IPS DF 6.9 (cell line): ENCODE measurements at regions not wholly inside any gene's neighbourhood (a gene's known extent, or its start where the extent isn't known, plus 50 kb on each side); places are given as distances from the start of the nearest gene placed in this dataset.
"Not testable (repeated sequence)": the region's sequence is repeated elsewhere in the genome, so short reads cannot be mapped to it uniquely, and the experiment has no call there.

Experiments used
- DNase-seq: peaks from one replicate; pipeline ENCODE4 v3.0.0-alpha.2; 2013; ENCODE audit warnings: low read depth, low spot score
- H3K27ac ChIP-seq: one replicate; pipeline ENCODE4 v1.5.1; 2013; ENCODE audit warnings: low read length, control low read depth
- H3K27me3 ChIP-seq: 2 replicates; pipeline ENCODE4 v1.6.1; 2013; ENCODE audit warnings: mild to moderate bottlenecking, low read length; ENCODE audit not compliant: control insufficient read depth, insufficient read depth
- H3K36me3 ChIP-seq: 2 replicates; pipeline ENCODE4 v1.6.1; 2013; ENCODE audit warnings: low read length; ENCODE audit not compliant: control insufficient read depth, insufficient read depth
- H3K4me1 ChIP-seq: 2 replicates; pipeline ENCODE4 v1.6.1; 2013; ENCODE audit warnings: low read length; ENCODE audit not compliant: control insufficient read depth, insufficient read depth
- H3K4me3 ChIP-seq: 2 replicates; pipeline ENCODE4 v1.5.1; 2013; ENCODE audit warnings: mild to moderate bottlenecking, low read length
- H3K9me3 ChIP-seq: 2 replicates; pipeline ENCODE4 v1.6.1; 2013; ENCODE audit warnings: low read length, inconsistent platforms; ENCODE audit not compliant: control insufficient read depth, insufficient read depth
- WGBS: extraction: QIAGEN DNeasy Blood & Tissue Kit; methylation state at CpG from one replicate; pipeline ENCODE4 v1.1.7; 2013; ENCODE audit warnings: mixed read lengths, missing lambda C conversion rate; ENCODE audit not compliant: insufficient read length, insufficient coverage; 5-methylcytosine and 5-hydroxymethylcytosine counted together

DNA sequence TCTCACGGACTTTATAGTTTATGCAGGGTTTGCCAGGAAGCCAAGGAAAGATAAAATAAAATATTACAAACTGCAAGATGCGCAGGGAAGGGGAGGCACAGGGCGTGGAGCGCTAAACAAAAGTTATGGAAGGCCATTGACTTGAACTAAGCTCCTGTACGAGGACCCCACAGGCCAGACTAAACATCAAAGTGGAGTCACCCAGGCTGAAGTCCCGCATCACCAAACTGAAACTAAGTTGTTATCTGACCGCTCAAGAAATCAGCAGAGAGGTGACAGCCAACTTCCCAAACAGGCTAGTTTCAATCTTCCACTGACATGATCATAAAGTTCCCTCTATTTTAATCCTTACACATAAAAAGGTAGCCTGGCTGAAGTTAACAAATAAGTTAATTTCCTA lies 90.5 kb upstream of the YWHAQ start:
- DNase-seq, result no peak
- Histone ChIP-seq H3K9me3 (no peaks in the 10 kb centered on the region), H3K27me3 (no peaks in the 10 kb centered on the region), H3K4me1 (no peaks in the 10 kb centered on the region), H3K36me3 (no peaks in the 10 kb centered on the region), H3K27ac (no peak overlapping the region), H3K4me3 (no peak overlapping the region)
- WGBS, result no CpG with 5 or more reads among the region's 7 CpGs

DNA sequence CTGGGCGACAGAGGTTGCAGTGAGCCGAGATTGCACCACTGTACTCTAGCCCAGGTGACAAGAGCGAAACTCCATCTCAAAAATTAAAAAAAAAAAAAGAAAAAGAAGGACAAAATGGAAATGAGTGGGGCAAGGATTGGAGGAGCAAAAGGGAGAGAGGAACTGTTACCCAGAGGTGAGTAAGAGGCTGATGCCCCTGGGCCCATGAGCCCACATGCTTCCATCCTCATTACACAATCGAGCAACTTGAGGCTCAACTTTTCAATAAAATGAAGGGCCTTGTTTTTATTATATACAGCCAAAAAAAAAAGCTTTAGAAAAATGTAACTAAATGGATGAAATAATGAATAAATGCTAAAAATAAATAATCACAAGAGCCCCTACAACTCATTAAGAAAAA lies 91.7 kb upstream of the YWHAQ start:
- DNase-seq, result no peak
- no peak overlapping the region for H3K4me3 ChIP-seq
- H3K4me1 ChIP-seq, result no peaks in the 10 kb centered on the region
- no peaks in the 10 kb centered on the region for H3K9me3 ChIP-seq
- H3K36me3 ChIP-seq, result no peaks in the 10 kb centered on the region
- H3K27ac ChIP-seq, result no peak overlapping the region
- no CpG with 5 or more reads among the region's 4 CpGs for WGBS
- no peaks in the 10 kb centered on the region for H3K27me3 ChIP-seq

DNA sequence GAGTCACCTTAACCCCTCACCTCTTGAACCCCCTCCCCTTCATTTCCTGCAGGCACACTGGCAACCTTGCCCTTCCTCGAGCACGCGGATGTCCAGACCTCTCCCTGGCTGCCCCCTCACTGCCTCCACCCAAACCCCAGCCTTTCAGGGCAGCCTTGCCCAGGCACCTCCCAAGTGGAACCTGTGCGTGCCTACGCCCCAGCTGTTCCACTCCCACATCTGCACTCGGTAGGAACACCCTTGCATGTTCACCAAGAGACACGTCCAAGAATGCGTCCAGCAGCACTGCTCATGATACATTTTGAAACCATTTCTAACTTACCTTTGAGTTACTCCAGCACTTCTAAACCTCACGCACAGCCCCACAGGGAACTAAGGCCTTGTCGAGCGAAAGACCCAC lies 93.8 kb upstream of the YWHAQ start:
- DNase-seq, result no peak

DNA sequence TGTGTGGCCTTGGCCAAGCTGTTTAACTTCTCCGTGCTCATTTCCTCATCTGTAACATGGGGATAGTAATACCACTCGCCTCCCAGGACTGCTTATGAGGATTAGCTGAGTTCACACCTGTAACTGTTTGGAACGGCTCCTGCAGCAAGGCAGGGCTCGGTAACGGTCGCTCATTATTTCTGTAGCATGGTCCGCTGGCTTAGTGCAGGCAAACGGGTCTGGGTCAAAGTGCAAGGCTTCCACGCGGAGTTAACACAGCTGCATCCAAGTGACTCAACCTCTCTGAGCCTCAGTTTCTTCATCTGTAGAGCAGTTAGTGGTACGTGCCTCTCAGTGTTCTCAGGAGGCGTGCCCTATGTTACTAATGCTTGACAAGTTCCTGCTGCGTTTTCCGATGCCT lies 94.3 kb upstream of the YWHAQ start:
- Histone ChIP-seq H3K4me1 (no peaks in the 10 kb centered on the region), H3K36me3 (no peaks in the 10 kb centered on the region), H3K4me3 (no peak overlapping the region), H3K27me3 (no peaks in the 10 kb centered on the region), H3K9me3 (no peaks in the 10 kb centered on the region), H3K27ac (no peak overlapping the region)
- no peak for DNase-seq
- WGBS, result no CpG with 5 or more reads among the region's 14 CpGs

More for the DNA sequence above, 93.8 kb upstream of the YWHAQ start:
- no peak overlapping the region for H3K4me3 ChIP-seq
- no peaks in the 10 kb centered on the region for H3K36me3 ChIP-seq
- WGBS, result no CpG with 5 or more reads among the region's 11 CpGs
- no peak overlapping the region for H3K27ac ChIP-seq
- no peaks in the 10 kb centered on the region for H3K9me3 ChIP-seq
- H3K4me1 ChIP-seq, result no peaks in the 10 kb centered on the region
- no peaks in the 10 kb centered on the region for H3K27me3 ChIP-seq

DNA sequence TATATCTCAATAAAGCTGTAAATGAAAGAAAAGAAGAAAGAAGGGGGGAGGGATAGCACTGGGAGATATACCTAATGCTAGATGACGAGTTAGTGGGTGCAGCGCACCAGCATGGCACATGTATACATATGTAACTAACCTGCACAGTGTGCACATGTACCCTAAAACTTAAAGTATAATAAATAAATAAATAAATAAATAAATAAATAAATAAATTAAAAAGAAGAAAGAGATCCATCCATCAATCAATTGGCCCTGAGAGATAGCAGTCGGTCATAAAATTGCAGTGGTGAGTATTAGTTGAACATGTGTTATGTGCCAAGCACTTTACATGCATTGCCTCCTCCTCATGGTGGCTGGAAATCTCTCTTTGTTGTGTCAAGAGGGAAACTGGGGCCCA lies 95.2 kb upstream of the YWHAQ start:
- H3K4me1 ChIP-seq, DNase-seq, H3K27ac ChIP-seq, H3K36me3 ChIP-seq, H3K9me3 ChIP-seq, H3K27me3 ChIP-seq, H3K4me3 ChIP-seq: not testable (repeated sequence)
- no CpG with 5 or more reads among the region's 3 CpGs for WGBS

DNA sequence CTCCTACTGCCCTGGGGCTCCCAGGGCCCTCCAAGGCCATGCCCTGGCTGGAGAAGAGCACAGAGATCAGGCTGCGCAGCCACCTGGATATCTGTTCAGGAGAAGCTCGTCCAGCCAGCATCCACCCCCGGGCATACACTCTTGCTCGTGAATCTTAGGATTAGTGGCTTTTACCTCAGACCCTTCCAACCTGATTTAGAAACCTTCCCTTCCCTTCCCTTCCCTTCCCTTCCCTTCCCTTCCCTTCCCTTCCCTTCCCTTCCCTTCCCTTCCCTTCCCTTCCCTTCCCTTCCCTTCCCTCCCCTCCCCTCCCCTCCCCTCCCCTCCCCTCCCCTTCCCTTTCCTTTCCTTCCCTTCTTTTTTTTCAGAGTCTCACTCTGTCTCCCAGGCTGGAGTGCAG lies 99.7 kb upstream of the YWHAQ start:
- no CpG with 5 or more reads among the region's 4 CpGs for WGBS
- not testable (repeated sequence) for H3K9me3 ChIP-seq, H3K27me3 ChIP-seq, DNase-seq, H3K27ac ChIP-seq, H3K36me3 ChIP-seq, H3K4me3 ChIP-seq, H3K4me1 ChIP-seq

DNA sequence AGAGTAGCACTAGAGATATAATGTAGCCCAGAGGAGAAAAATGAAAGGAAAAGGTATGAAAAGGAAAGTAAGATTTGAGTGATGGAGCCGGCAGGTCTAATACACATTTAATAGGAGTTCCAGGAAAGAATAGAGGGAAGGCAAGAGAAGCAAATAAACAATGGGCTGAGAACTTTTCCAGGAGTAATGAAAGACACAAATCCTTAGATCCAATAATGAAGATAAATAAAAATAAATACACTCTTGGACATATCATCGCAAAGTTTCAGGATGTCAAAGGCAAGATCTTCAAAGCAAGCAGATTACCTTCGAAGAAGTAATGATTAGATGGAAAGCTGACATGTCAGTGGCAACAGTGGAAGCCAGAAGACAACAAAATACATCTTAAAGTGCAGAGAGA lies 102.0 kb upstream of the YWHAQ start:
- H3K36me3 ChIP-seq, result no peaks in the 10 kb centered on the region
- no peak overlapping the region for H3K4me3 ChIP-seq
- no peak overlapping the region for H3K27ac ChIP-seq
- no CpG with 5 or more reads among the region's 3 CpGs for WGBS
- H3K9me3 ChIP-seq, result no peaks in the 10 kb centered on the region
- H3K4me1 ChIP-seq, result no peaks in the 10 kb centered on the region
- no peaks in the 10 kb centered on the region for H3K27me3 ChIP-seq
- DNase-seq, result no peak

DNA sequence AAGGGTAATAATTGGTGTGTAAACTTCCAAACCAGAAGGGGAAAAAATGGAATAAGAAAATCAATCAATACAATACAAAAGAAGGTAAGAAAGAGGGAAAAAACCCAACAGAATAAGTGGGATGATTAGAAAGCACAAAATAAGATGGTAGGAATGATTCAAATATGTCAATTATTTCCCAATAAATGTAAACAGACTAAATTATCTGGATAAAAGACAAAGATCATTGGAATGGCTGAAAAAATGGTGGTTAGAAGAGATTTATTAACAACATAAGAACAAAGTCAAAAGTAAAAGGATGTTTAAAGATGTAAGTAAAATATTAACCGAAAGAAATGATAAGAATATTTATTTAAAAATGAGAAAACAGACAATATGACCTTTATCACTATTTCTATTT lies 103.5 kb upstream of the YWHAQ start:
- 89% methylated on average over 1 of the region's 1 CpG for WGBS
- DNase-seq, result no peak
- no peak overlapping the region for H3K4me3 ChIP-seq
- no peaks in the 10 kb centered on the region for H3K27me3 ChIP-seq
- no peaks in the 10 kb centered on the region for H3K36me3 ChIP-seq
- H3K27ac ChIP-seq, result no peak overlapping the region
- no peaks in the 10 kb centered on the region for H3K4me1 ChIP-seq
- H3K9me3 ChIP-seq, result no peaks in the 10 kb centered on the region

DNA sequence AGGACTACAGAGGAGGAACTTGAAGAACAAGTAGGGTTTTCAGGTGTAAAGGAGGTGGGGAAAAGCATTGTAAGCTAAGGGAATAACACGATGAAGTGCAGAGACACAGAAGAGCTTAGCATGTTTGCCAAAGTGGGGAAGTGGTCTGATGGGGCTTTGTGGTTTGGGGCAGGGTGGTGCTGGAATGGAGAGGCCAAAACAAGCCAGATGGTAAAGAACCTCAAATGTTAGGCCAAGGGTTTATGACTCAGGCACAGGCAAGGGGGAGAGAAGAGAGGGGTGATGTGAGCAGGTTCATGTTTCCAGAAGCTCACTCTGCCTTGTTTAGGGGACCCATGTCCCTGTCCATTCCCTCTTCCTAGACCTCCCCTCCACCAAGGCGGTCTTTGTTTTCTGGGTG lies 104.5 kb upstream of the YWHAQ start:
- no peak for DNase-seq
- WGBS, result no CpG with 5 or more reads among the region's 2 CpGs
- H3K9me3 ChIP-seq, result no peaks in the 10 kb centered on the region
- H3K27me3 ChIP-seq, result no peaks in the 10 kb centered on the region
- H3K4me3 ChIP-seq, result no peak overlapping the region
- H3K4me1 ChIP-seq, result no peaks in the 10 kb centered on the region
- no peak overlapping the region for H3K27ac ChIP-seq
- no peaks in the 10 kb centered on the region for H3K36me3 ChIP-seq

DNA sequence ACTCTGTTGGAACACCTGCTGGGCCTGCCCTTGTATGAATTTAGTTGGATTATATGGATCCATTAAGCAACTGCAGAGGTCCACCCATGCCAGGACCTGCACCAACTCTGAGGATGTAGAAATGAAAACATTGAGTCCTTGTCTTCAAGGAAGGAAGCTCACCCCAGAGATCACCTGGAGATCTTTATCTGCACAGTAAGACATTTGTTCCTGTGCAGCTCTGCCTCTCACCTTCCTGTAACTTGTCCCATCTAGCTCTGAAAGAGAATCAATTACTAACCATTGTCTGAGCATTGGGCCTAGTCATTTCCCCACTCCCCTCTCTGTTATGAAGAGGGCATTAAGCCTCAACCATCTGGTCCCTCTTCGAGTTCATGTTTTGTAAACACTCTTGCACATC lies 105.2 kb upstream of the YWHAQ start:
- no peak overlapping the region for H3K27ac ChIP-seq
- no CpG with 5 or more reads among the region's 1 CpG for WGBS
- no peaks in the 10 kb centered on the region for H3K4me1 ChIP-seq
- H3K9me3 ChIP-seq, result no peaks in the 10 kb centered on the region
- no peaks in the 10 kb centered on the region for H3K27me3 ChIP-seq
- H3K36me3 ChIP-seq, result no peaks in the 10 kb centered on the region
- DNase-seq, result no peak
- no peak overlapping the region for H3K4me3 ChIP-seq

DNA sequence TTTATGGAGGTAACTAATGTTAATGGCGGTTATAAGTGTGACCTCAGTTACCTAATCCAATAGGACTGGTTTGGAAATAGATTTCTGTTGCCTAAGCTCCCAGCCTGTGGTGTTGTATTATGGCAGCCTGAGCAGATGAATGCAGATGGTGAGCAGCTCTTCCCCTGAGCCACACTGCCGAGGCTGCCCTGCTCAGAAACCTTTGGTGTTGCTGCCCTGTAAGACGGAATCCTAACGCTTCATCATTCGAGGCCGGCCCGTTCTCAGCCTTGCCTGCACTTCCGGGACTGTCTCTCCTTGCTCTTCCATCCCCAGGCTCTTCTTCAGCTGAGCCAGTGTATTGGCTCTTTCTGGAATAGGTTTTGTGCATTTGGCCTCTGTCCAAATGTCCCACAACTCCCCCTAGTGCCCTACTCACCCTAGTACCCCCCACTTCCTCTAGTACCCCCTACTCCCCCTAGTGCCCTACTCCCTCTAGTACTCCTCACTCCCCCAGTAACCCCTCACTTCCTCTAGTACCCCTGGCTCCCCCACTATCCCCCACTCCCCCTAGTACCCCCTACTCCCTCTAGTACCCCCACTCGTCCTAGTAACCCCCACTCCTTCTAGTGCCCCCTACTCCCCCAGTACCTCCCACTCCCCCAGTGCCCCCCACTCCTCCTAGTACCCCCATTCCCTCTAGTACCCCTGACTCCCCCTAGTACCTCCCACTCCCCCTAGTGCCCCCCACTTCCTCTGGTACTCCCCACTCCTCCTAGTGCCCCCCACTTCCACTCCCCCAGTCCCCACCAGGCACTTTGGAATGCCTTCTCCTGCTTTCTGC lies 106.0 kb upstream of the TAF1B start:
- no peaks in the 10 kb centered on the region for H3K27me3 ChIP-seq
- WGBS, result no CpG with 5 or more reads among the region's 9 CpGs
- no peaks in the 10 kb centered on the region for H3K36me3 ChIP-seq
- H3K4me1 ChIP-seq, result no peaks in the 10 kb centered on the region
- no peak for DNase-seq
- H3K4me3 ChIP-seq, result no peak overlapping the region
- no peak overlapping the region for H3K27ac ChIP-seq
- H3K9me3 ChIP-seq, result no peaks in the 10 kb centered on the region
